ENCODE measurements at regions not wholly inside any gene's neighbourhood (a gene's known extent, or its start where the extent isn't known, plus 50 kb on each side); places are given as distances from the start of the nearest gene placed in this dataset.
"Not testable (repeated sequence)": the region's sequence is repeated elsewhere in the genome, so short reads cannot be mapped to it uniquely, and the experiment has no call there.

GRCh38 chr1:2950926-2951305 lies 70.4 kb upstream of the ACTRT2 start:
- no peak for DNase-seq (ENCODE audit: low read depth)

DNA sequence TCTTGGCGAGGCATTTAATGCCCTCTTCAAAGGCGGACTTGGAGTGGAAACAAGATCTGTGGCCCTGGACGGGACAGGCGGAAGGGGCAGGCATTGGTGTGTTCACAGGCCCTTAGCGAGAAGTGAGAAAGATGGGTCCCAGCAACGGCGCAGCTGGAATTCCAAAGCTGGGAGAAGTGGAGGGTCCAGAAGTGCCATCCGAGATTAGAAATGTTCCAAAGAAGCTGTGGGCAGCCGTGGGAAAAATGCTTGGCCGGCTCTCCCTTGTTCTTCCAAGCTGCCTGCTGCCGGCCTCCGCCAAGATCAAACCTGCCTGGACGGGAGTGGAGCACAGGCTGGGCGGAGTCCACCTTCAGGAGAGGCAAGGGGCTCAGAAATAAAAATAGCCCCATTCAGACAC lies 69.4 kb upstream of the ACTRT2 start:
- no peak for DNase-seq (ENCODE audit: low read depth)

GRCh38 chr1:2952371-2952770 lies 68.9 kb upstream of the ACTRT2 start:
- no peak for DNase-seq (ENCODE audit: low read depth)

DNA sequence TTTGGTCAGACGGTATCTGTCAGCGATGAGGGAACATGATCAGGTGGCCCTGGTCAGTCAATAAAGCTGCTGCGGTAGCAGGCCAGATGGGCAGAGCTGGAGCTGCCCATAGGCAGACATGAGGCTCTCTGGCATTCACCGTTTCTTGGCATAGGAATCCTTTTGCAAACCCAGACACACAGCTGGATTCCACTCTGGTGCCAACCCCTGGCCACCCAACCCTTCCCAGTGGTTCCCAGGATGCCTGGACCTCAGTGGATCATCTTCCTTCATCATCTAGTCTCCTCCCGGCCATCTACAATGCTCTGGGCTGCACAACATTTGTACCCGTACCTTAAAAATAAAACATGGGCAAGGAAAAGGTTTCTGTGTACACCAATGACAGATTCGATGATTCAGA lies 68.3 kb upstream of the ACTRT2 start:
- DNase-seq (ENCODE audit: low read depth): no peak

DNA sequence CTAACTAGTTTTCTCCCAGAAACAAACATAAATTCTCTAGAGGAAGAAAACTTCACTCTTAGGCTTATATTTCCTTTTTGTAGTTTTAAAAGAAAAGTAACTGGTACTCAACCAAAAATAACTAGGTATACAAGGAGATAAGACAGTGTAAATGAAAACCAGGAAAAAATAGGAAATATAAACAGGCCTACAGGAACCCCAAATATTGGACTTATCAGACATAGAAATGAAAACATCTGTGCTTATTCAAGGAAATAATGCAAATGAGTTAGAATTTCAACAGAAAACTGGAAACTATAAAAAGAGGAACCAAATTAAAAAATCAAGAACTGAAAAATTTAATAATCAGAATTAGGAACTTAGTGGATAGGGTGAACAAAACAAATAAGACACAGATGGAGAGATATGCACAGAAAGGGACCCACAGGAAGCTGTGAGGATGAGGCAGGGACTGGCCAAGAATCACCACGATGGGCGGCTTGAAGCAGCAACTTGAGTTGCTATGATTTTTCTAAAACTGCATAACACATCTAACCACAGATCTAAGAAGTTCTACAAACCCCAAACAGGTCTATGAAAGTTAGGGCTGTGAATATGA lies 67.5 kb upstream of the ACTRT2 start:
- DNase-seq (ENCODE audit: low read depth): no peak

DNA sequence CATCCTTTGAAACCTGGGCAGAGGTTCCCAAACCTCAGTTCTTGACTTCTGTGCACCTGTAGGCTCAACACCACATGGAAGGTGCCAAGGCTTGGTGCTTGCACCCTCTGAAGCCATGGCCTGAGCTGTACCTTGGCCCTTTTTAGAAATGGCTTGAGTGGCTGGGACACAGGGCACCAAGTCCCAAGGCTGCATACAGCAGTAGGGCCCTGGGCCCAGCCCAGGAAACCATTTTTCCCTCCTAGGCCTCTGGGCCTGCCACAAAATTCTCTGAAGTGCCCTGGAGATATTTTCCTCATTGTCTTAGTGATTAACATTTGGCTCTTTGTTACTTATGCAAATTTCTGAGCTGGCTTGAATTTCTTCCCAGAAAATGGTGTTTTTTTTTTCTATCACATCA lies 65.6 kb upstream of the ACTRT2 start:
- no peak for DNase-seq (ENCODE audit: low read depth)

GRCh38 chr1:2956576-2956975 lies 64.7 kb upstream of the ACTRT2 start:
- DNase-seq (ENCODE audit: low read depth): no peak

GRCh38 chr1:2957329-2957728 lies 63.9 kb upstream of the ACTRT2 start:
- no peak for DNase-seq (ENCODE audit: low read depth)

DNA sequence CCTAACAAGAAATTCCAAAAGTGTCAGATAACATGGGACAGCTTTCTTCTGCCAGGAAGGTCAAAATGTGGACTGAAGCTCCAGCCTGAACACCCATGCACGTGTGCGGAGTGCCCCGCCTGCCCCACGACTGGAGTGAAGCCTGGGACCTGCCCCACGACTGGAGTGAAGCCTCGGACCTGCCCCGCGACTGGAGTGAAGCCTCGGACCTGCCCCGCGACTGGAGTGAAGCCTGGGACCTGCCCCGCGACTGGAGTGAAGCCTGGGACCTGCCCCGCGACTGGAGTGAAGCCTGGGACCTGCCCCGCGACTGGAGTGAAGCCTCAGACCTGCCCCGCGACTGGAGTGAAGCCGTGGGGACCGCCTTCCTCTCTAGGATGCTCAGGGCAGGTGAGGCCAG lies 61.4 kb upstream of the ACTRT2 start:
- not testable (repeated sequence) for DNase-seq (ENCODE audit: low read depth)

GRCh38 chr1:2961081-2961480 lies 60.2 kb upstream of the ACTRT2 start:
- DNase-seq (ENCODE audit: low read depth): no peak

DNA sequence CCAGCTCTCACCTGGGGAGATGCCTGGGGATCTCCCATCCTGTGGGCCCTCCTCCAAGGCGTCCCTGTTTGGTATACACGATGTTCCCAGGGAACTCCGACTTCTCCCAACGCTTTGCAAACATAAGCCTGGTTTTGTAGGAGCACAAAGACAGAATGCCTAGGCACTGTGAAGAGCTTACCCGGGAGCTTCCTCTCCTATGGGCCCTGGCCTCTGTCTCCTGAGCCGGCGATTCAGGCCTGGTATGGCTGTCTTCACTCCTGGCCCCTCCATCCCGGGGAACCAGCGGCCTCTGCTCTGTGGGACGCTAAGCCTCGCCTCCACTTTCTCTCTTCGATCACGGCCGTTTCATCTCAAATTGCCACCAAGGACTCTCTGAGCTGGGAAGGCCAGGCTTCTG lies 59.6 kb upstream of the ACTRT2 start:
- DNase-seq (ENCODE audit: low read depth): no peak

DNA sequence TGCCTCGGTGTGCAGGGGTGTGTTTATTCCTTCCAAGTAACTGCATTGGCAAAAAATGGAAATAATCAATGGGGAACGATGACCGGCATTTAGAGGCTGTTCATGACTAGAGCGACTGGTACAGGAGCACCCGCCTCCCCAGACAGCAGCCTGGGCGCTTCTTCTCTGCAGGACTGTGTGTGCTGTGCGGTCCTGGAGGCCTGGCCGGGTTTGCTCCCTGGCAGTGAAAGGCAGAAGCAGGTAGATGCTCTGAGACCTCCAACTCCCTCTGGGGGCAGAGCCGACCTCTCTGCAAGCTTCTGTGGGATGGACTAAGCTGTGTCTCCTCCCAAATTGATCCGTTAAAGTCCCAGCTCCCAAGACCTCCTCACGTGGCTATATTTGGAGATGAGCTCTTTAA lies 59.2 kb upstream of the ACTRT2 start:
- DNase-seq (ENCODE audit: low read depth): no peak

GRCh38 chr1:2962541-2962940 lies 58.7 kb upstream of the ACTRT2 start:
- no peak for DNase-seq (ENCODE audit: low read depth)

DNA sequence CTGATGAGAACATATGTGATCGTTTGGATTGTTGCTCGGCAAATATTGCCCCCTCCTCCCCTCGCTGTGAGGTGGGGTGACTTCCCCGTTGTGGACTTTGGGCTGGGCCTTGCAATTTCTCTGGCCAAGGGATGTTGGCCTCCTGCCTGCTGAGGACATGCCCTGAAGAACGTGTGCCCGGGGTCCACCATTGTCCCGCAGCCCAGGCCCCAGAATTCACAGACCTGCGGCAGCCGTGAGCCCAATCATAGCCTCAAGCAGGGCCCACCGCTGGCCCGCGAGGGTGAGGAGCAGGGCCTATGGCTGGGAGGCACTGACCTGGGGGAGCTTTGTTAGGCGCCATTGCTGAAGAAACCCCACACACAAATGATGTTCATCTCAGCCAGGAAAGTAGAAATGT lies 58.3 kb upstream of the ACTRT2 start:
- no peak for DNase-seq (ENCODE audit: low read depth)

DNA sequence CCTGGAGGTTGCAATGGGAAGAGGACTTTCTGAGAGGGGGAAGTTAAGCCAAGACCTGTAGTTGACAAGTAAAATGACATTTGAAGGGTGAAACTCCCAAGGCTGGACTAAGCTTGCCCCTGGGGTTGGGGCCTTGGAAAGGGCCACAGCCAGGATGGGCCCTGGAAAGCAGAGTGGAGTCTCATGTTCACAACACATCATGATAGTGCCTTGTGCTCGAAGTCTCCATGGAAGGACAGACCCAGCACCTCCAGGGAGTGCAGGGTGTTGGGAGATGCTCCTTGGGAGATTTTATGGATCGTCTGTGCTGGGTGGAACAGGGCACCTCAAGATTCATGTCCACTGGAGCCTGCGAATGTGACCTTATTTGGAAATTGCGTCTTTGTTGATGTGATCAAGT lies 55.6 kb upstream of the ACTRT2 start:
- DNase-seq (ENCODE audit: low read depth): no peak

DNA sequence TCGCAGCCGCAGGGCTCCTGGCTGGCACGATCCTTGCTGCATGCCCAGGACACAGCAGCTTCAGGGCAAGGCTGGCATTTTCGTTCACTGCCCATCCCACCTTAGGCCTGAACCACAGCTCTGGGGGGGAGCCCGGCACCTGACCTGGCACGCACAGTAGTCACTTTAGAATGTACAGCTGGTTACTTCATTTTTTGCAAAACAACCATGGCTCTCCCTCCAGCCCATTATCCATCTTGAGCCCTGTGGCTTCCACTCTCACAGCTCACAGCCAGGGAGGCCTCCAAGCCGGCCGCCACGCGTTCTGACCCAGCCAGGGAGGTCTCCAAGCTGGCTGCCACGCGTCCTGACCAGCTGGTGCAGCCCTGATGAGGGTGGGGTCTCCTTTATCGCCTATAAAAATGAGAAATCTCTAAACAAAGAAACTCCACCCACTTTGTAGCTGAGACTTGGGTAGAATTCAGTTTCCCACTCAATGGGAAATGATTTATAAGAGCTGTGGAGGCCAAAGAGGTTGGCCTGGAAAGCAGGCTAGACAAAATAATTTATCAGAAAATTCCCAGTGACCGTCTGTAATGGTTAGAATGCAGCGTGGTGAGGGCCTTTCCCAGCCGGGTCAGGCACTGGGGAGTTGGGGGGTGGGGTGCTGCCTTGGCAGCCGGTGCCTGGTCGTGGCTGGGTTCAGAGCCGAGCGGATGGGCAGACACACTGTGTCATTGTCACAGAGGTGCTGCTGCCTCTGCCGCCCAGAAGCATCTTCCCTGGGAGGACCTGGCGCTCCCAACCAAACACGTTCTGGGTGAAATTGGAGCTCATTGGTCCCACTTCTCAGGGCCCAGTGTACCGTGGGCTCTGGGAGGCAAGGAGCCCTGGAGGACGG lies 54.6 kb upstream of the ACTRT2 start:
- DNase-seq (ENCODE audit: low read depth): no peak

DNA sequence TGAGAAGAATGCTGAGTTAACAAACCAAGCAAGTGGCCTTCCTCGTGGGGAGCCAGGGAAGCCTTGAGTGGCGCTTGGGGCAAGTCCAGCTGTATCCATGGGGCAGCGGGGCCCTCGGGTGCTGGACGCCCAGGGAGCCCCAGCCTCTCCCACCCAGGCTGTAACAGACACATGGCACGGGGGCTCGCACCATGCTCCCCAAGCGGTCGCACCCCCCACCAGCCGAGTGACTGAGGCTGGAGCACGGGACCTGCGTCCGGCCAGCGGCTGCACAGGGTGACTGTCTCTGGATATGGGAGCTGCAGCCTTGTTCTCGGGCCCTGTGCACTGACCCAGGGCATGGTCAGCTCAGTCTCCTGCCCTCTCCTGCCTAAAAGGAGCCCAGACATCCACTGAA lies 53.9 kb upstream of the ACTRT2 start:
- no peak for DNase-seq (ENCODE audit: low read depth)

- no peak for DNase-seq (ENCODE audit: low read depth)
These were observed 53.4 kb upstream of the ACTRT2 start for GRCh38 chr1:2967881-2968280.

DNA sequence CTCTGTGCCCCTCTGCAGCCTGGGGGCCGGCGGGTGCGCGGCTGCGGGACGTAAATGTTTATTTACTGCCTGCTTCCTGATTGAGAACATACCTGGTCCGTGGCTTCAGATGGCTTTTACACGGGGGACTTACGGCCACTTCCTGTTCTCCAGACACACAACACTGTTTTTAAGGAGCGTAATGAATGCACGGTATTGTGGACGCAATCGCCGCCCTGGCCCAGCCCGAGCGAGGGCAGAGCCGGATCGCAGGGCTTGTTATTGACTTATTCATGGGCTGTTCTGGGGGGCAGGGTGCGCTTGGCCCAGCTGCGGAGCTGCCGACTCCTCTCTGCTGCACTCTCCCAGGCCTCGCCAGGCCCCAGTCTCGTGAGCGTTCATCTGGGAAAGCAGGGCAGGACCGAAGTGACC lies 52.8 kb upstream of the ACTRT2 start:
- no peak for DNase-seq (ENCODE audit: low read depth)

GRCh38 chr1:2969011-2969844 lies 52.0 kb upstream of the ACTRT2 start:
- no peak for DNase-seq (ENCODE audit: low read depth)

- DNase-seq (ENCODE audit: low read depth): no peak
These were observed 51.4 kb upstream of the ACTRT2 start for GRCh38 chr1:2969845-2970291.

GRCh38 chr1:2970311-2971071 lies 50.8 kb upstream of the ACTRT2 start:
- DNase-seq (ENCODE audit: low read depth): no peak
